ENCODE measurements at regions not wholly inside any gene's neighbourhood (a gene's known extent, or its start where the extent isn't known, plus 50 kb on each side); places are given as distances from the start of the nearest gene placed in this dataset.
A peak's percentile ranks its signal among the peaks of the same experiment; 100 is the strongest.

DNA sequence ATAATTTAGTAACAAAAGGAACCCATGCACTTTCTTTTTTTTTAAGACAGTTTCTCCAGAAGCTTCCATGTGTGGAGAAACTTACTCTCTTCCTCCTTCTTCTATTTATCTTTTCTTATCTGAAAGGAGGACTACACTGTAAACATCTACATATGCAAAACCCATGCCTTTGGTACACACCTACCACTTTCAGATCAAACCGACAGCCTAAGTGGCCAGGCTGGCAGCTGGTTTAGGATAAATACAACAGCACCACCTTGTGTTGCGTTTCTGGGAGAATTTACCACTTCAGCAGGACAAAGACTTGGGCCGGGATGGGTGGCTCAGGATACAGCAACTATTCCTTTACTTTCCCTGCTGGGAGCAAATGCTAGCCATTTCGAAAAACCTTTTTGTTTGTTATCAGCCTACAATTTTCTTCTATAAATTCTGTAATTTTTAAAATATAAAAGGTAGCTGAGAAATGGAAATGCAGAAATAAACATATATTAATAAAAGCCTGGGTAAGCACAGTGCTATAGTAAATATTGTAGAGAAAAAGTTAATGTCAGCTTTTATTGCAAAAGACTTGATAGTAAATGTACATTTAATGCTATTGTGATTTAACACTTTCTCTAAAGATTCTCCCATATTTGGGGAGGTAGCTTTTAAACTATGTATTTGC is 94.0 kb upstream of the RFC3 start:
- TF ChIP-seq, protein P1, sequence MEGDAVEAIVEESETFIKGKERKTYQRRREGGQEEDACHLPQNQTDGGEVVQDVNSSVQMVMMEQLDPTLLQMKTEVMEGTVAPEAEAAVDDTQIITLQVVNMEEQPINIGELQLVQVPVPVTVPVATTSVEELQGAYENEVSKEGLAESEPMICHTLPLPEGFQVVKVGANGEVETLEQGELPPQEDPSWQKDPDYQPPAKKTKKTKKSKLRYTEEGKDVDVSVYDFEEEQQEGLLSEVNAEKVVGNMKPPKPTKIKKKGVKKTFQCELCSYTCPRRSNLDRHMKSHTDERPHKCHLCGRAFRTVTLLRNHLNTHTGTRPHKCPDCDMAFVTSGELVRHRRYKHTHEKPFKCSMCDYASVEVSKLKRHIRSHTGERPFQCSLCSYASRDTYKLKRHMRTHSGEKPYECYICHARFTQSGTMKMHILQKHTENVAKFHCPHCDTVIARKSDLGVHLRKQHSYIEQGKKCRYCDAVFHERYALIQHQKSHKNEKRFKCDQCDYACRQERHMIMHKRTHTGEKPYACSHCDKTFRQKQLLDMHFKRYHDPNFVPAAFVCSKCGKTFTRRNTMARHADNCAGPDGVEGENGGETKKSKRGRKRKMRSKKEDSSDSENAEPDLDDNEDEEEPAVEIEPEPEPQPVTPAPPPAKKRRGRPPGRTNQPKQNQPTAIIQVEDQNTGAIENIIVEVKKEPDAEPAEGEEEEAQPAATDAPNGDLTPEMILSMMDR (IDR thresholded peaks at IDR 0.05): peak; percentile 77 to 87 (median 80)
- TF ChIP-seq POLR2A (IDR thresholded peaks at IDR 0.05): no peak

Data from uterus (tissue), 2 donors.